SK-N-SH (cell line): ENCODE measurements at regions not wholly inside any gene's neighbourhood (a gene's known extent, or its start where the extent isn't known, plus 50 kb on each side); places are given as distances from the start of the nearest gene placed in this dataset.
A peak's percentile ranks its signal among the peaks of the same experiment; 100 is the strongest.

Source experiments
- ELF1 ChIP-seq: IDR thresholded peaks from 2 replicates; pipeline ENCODE4 v1.4.0; 2012
- EP300 ChIP-seq, 2 experiments: IDR thresholded peaks; 2 replicates each; pipeline versions ENCODE4 v1.4.0 to v1.6.1; 2012; ENCODE audit warnings: borderline replicate concordance in 1 of 2, low read depth in 1 of 2, low read length in 1 of 2
- FOSL2 ChIP-seq: IDR thresholded peaks from 2 replicates; pipeline ENCODE4 v1.4.0; 2012; ENCODE audit warnings: low read depth, mild to moderate bottlenecking, moderate library complexity, borderline replicate concordance
- FOXJ3 ChIP-seq: sonication (generic); formaldehyde crosslinking; IDR thresholded peaks from 2 replicates; pipeline ENCODE4 v1.5.1; 2020; ENCODE audit warnings: mild to moderate bottlenecking, missing genetic modification reagents
- FOXM1 ChIP-seq: IDR thresholded peaks from 2 replicates; pipeline ENCODE4 v1.4.0; 2012; ENCODE audit warnings: low read depth, mild to moderate bottlenecking
- GABPA ChIP-seq: IDR thresholded peaks from 2 replicates; pipeline ENCODE4 v1.4.0; 2012; ENCODE audit warnings: low read depth, mild to moderate bottlenecking
- GATA2 ChIP-seq: sonication (generic); formaldehyde crosslinking; IDR thresholded peaks from 2 replicates; pipeline ENCODE4 v1.5.0; 2020; ENCODE audit warnings: mild to moderate bottlenecking, missing genetic modification reagents
- JUND ChIP-seq: IDR thresholded peaks from 2 replicates; pipeline ENCODE4 v1.4.0; 2012
- MEF2A ChIP-seq: IDR thresholded peaks from 2 replicates; pipeline ENCODE4 v1.4.0; 2012; ENCODE audit warnings: low read depth, borderline replicate concordance
- MXI1 ChIP-seq: IDR thresholded peaks from 2 replicates; pipeline ENCODE4 v1.6.1; 2012; ENCODE audit warnings: mild to moderate bottlenecking, low read depth, low read length, improper control_type of control experiment
- POLR2AphosphoS5 ChIP-seq: IDR thresholded peaks from 2 replicates; pipeline ENCODE4 v1.6.1; 2012; ENCODE audit warnings: low read depth, low read length
- RAD21 ChIP-seq: IDR thresholded peaks from 2 replicates; pipeline ENCODE4 v1.6.1; 2012; ENCODE audit warnings: mild to moderate bottlenecking, low read length
- RCOR1 ChIP-seq: fragments of 150-350 bp; IDR thresholded peaks from 2 replicates; pipeline ENCODE4 v1.6.1; 2017; ENCODE audit warnings: antibody characterized with exemption, low read length
- RFX5 ChIP-seq: IDR thresholded peaks from 2 replicates; pipeline ENCODE4 v1.6.1; 2012; ENCODE audit warnings: mild to moderate bottlenecking, improper control_type of control experiment, low read length
- RXRA ChIP-seq: IDR thresholded peaks from 2 replicates; pipeline ENCODE4 v1.4.0; 2012; ENCODE audit warnings: low read depth, mild to moderate bottlenecking, borderline replicate concordance
- TAF1 ChIP-seq: IDR thresholded peaks from 2 replicates; pipeline ENCODE4 v1.6.1; 2012; ENCODE audit warnings: low read depth, mild to moderate bottlenecking, low read length, moderate library complexity, borderline replicate concordance
- TCF12 ChIP-seq: IDR thresholded peaks from 2 replicates; pipeline ENCODE4 v1.4.0; 2012
- TEAD4 ChIP-seq: IDR thresholded peaks from 2 replicates; pipeline ENCODE4 v1.4.0; 2012; ENCODE audit warnings: mild to moderate bottlenecking, borderline replicate concordance; ENCODE audit not compliant: insufficient read depth
- TF ChIP-seq, protein P1 (sequence below): IDR thresholded peaks from 2 replicates; pipeline ENCODE4; 2012
- TF ChIP-seq, protein P2 (sequence below): IDR thresholded peaks from 2 replicates; pipeline ENCODE4 v1.4.0; 2012; ENCODE audit warnings: low read depth, borderline replicate concordance
- TF ChIP-seq, protein P3 (sequence below): IDR thresholded peaks from 2 replicates; pipeline ENCODE4 v1.4.0; 2012; ENCODE audit warnings: low read depth
- TF ChIP-seq, protein P4 (sequence below): fragments of 200-600 bp; sonication (generic); IDR thresholded peaks from 2 replicates; pipeline ENCODE4 v1.6.1; 2017; ENCODE audit warnings: antibody characterized with exemption, mild to moderate bottlenecking, moderate library complexity
- TF ChIP-seq, protein P5 (sequence below): IDR thresholded peaks from 2 replicates; pipeline ENCODE4 v1.6.1; 2012; ENCODE audit warnings: mild to moderate bottlenecking, low read depth, low read length, moderate library complexity

DNA sequence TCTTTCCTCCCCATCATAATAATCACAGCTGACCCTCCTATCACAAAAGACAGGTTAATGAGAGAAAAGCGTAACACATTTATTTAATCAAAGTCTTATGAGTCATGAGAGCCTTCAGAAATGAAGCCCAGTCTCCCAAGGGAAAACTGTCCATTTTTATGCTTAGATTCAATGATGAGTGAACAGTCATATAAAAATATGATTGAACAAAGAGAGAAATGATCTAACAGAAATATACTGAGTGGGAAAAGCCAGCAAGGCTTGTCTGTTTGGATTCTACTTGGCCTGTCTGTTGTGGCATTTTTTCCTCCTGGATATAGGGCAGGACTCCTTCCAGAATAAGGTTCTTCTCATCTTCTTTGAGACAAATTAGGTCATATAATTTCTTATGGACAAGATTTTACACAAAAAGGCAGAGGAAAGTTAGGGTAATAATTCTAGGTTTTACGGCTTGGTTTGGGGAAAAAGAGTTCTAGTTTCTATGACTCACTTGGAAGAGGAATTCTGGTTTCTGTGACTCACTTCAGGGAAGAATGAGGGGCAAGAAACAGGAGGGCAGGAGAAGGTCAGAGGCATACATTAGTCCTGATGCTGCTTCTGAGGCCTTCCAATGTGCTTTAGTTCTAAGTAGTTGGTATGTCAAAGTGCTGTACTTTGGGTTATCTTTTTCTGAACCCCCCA lies 534.2 kb downstream of the ZIC1 start (continued):
- TF ChIP-seq, protein P1, sequence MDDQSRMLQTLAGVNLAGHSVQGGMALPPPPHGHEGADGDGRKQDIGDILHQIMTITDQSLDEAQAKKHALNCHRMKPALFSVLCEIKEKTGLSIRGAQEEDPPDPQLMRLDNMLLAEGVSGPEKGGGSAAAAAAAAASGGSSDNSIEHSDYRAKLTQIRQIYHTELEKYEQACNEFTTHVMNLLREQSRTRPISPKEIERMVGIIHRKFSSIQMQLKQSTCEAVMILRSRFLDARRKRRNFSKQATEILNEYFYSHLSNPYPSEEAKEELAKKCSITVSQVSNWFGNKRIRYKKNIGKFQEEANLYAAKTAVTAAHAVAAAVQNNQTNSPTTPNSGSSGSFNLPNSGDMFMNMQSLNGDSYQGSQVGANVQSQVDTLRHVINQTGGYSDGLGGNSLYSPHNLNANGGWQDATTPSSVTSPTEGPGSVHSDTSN, result 0 out of 2 replicates have a peak, but pooled peaks have one; percentile 34
- peak; percentile 56; the same call in 1 of the 2 replicates for TF ChIP-seq POLR2AphosphoS5
- TF ChIP-seq FOXM1, result no peak
- TF ChIP-seq, protein P2, sequence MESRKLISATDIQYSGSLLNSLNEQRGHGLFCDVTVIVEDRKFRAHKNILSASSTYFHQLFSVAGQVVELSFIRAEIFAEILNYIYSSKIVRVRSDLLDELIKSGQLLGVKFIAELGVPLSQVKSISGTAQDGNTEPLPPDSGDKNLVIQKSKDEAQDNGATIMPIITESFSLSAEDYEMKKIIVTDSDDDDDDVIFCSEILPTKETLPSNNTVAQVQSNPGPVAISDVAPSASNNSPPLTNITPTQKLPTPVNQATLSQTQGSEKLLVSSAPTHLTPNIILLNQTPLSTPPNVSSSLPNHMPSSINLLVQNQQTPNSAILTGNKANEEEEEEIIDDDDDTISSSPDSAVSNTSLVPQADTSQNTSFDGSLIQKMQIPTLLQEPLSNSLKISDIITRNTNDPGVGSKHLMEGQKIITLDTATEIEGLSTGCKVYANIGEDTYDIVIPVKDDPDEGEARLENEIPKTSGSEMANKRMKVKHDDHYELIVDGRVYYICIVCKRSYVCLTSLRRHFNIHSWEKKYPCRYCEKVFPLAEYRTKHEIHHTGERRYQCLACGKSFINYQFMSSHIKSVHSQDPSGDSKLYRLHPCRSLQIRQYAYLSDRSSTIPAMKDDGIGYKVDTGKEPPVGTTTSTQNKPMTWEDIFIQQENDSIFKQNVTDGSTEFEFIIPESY, result no peak
- peak; percentile 95 for TF ChIP-seq JUND
- no peak; the same call in 1 of the 2 replicates for TF ChIP-seq TAF1
- peak; percentile 74 for TF ChIP-seq TCF12
- TF ChIP-seq RFX5, result no peak
- TF ChIP-seq GABPA, result no peak
- peak; percentile 79; the same call in 1 of the 2 replicates for TF ChIP-seq TEAD4
- TF ChIP-seq MEF2A, result no peak
- TF ChIP-seq, protein P3, sequence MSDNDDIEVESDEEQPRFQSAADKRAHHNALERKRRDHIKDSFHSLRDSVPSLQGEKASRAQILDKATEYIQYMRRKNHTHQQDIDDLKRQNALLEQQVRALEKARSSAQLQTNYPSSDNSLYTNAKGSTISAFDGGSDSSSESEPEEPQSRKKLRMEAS, result no peak
- TF ChIP-seq FOSL2, result peak; percentile 99
- TF ChIP-seq RAD21, result no peak
- no peak for TF ChIP-seq RCOR1
- peak; percentile 99 for TF ChIP-seq RXRA
- TF ChIP-seq GATA2, result no peak
- TF ChIP-seq EP300 (IDR thresholded peaks at IDR 0.05; ENCODE audit: borderline replicate concordance in 1 of 2, low read depth in 1 of 2, low read length in 1 of 2), result peak in 1 of 2 experiments; percentile 86; a peak in 2 of 4 replicates
- TF ChIP-seq MXI1, result no peak
- TF ChIP-seq ELF1, result no peak
- no peak for TF ChIP-seq FOXJ3 (CRISPR knock-in tag)
- TF ChIP-seq, protein P4, sequence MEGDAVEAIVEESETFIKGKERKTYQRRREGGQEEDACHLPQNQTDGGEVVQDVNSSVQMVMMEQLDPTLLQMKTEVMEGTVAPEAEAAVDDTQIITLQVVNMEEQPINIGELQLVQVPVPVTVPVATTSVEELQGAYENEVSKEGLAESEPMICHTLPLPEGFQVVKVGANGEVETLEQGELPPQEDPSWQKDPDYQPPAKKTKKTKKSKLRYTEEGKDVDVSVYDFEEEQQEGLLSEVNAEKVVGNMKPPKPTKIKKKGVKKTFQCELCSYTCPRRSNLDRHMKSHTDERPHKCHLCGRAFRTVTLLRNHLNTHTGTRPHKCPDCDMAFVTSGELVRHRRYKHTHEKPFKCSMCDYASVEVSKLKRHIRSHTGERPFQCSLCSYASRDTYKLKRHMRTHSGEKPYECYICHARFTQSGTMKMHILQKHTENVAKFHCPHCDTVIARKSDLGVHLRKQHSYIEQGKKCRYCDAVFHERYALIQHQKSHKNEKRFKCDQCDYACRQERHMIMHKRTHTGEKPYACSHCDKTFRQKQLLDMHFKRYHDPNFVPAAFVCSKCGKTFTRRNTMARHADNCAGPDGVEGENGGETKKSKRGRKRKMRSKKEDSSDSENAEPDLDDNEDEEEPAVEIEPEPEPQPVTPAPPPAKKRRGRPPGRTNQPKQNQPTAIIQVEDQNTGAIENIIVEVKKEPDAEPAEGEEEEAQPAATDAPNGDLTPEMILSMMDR, result no peak
- TF ChIP-seq, protein P5, sequence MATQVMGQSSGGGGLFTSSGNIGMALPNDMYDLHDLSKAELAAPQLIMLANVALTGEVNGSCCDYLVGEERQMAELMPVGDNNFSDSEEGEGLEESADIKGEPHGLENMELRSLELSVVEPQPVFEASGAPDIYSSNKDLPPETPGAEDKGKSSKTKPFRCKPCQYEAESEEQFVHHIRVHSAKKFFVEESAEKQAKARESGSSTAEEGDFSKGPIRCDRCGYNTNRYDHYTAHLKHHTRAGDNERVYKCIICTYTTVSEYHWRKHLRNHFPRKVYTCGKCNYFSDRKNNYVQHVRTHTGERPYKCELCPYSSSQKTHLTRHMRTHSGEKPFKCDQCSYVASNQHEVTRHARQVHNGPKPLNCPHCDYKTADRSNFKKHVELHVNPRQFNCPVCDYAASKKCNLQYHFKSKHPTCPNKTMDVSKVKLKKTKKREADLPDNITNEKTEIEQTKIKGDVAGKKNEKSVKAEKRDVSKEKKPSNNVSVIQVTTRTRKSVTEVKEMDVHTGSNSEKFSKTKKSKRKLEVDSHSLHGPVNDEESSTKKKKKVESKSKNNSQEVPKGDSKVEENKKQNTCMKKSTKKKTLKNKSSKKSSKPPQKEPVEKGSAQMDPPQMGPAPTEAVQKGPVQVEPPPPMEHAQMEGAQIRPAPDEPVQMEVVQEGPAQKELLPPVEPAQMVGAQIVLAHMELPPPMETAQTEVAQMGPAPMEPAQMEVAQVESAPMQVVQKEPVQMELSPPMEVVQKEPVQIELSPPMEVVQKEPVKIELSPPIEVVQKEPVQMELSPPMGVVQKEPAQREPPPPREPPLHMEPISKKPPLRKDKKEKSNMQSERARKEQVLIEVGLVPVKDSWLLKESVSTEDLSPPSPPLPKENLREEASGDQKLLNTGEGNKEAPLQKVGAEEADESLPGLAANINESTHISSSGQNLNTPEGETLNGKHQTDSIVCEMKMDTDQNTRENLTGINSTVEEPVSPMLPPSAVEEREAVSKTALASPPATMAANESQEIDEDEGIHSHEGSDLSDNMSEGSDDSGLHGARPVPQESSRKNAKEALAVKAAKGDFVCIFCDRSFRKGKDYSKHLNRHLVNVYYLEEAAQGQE, result peak; percentile 43; the same call in 1 of the 2 replicates
